ENCODE measurements at regions not wholly inside any gene's neighbourhood (a gene's known extent, or its start where the extent isn't known, plus 50 kb on each side); places are given as distances from the start of the nearest gene placed in this dataset.

- no peak for DNase-seq
These were observed 84.7 kb upstream of the ANKRD50 start for GRCh38 chr4:124797223-124797622.

GRCh38 chr4:124790471-124790870 is 77.9 kb upstream of the ANKRD50 start:
- DNase-seq, result no peak

- DNase-seq, result no peak
These were observed 74.1 kb upstream of the ANKRD50 start for GRCh38 chr4:124786634-124787033.

GRCh38 chr4:124785645-124786044 is 73.1 kb upstream of the ANKRD50 start:
- no peak for DNase-seq

GRCh38 chr4:124783847-124784246 is 71.3 kb upstream of the ANKRD50 start:
- DNase-seq, result no peak

- no peak for DNase-seq
These were observed 64.5 kb upstream of the ANKRD50 start for GRCh38 chr4:124777007-124777406.

- DNase-seq, result no peak
These were observed 56.2 kb upstream of the ANKRD50 start for GRCh38 chr4:124768596-124769365.

GRCh38 chr4:124762956-124763355 is 50.4 kb upstream of the ANKRD50 start:
- DNase-seq, result no peak
